ENCODE measurements at regions not wholly inside any gene's neighbourhood (a gene's known extent, or its start where the extent isn't known, plus 50 kb on each side); places are given as distances from the start of the nearest gene placed in this dataset.
"Not testable (repeated sequence)": the region's sequence is repeated elsewhere in the genome, so short reads cannot be mapped to it uniquely, and the experiment has no call there.

DNA sequence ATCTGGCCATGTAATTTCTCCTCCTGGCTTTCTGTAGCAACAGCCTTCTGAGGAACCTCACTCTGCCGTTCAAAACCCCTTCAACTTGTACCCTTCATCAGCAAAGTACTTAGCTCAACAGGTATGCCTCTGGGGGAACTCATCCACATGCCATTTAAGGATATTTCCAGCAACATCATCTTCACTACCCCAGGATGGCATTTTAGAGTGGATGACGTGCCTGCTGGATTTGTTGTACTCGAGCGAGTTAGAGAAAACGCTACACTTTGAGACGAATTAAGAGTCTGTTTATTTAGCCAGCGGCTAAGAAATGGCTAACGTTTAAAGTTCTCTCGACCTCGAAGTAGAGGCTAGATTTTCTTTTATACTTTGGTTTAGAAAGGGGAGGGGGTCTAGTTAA is 122.1 kb downstream of the UNC93B1 start:
- H3K9ac ChIP-seq (ENCODE audit: low read length); BruUV-seq (replicated peaks); H3K4me2 ChIP-seq (ENCODE audit: low read length); H2AFZ ChIP-seq (ENCODE audit: low read depth, low read length, poor library complexity, severe bottlenecking); H3K9me3 ChIP-seq (ENCODE audit: control insufficient read depth in 1 of 2, insufficient read depth in 1 of 2, low read depth in 1 of 2, low read length in 2 of 2); CTCF ChIA-PET; RAD21 ChIA-PET (ENCODE audit: low non-redundant PET in 1 of 2, low total read pairs in 2 of 2, uncharacterized antibody in 2 of 2, unreplicated experiment in 2 of 2); H3K36me3 ChIP-seq (ENCODE audit: control insufficient read depth in 1 of 2, insufficient read depth in 2 of 2, low read length in 2 of 2); ATAC-seq; POLR2A ChIA-PET; H3K9me2 ChIP-seq (ENCODE audit: insufficient read depth); H3K4me1 ChIP-seq (ENCODE audit: control insufficient read depth in 1 of 2, insufficient read depth in 2 of 2, low read length in 2 of 2); H3K79me2 ChIP-seq (ENCODE audit: insufficient read depth, low read length); intact Hi-C loops (cut with micrococcal nuclease); H3K27ac ChIP-seq (ENCODE audit: low read depth, low read length); H3K27me3 ChIP-seq (ENCODE audit: insufficient read depth, low read length); H3K4me3 ChIP-seq (replicated peaks in 1 of 2; ENCODE audit: low read depth in 1 of 2, low read length in 2 of 2); DNase-seq (ENCODE audit: low read depth, low spot score); H4K20me1 ChIP-seq (ENCODE audit: insufficient read depth): not testable (repeated sequence)

GRCh38 chr11:67880594-67881196 is 123.2 kb downstream of the UNC93B1 start:
- intact Hi-C loops (cut with micrococcal nuclease); H3K27ac ChIP-seq (ENCODE audit: low read depth, low read length); POLR2A ChIA-PET; H3K9ac ChIP-seq (ENCODE audit: low read length); H3K9me2 ChIP-seq (ENCODE audit: insufficient read depth); H3K4me3 ChIP-seq (replicated peaks in 1 of 2; ENCODE audit: low read depth in 1 of 2, low read length in 2 of 2); BruUV-seq (replicated peaks); ATAC-seq; H2AFZ ChIP-seq (ENCODE audit: low read depth, low read length, poor library complexity, severe bottlenecking); H3K4me2 ChIP-seq (ENCODE audit: low read length); H3K4me1 ChIP-seq (ENCODE audit: control insufficient read depth in 1 of 2, insufficient read depth in 2 of 2, low read length in 2 of 2); DNase-seq (ENCODE audit: low read depth, low spot score); H3K27me3 ChIP-seq (ENCODE audit: insufficient read depth, low read length); CTCF ChIA-PET; H3K9me3 ChIP-seq (ENCODE audit: control insufficient read depth in 1 of 2, insufficient read depth in 1 of 2, low read depth in 1 of 2, low read length in 2 of 2); H4K20me1 ChIP-seq (ENCODE audit: insufficient read depth); H3K79me2 ChIP-seq (ENCODE audit: insufficient read depth, low read length); RAD21 ChIA-PET (ENCODE audit: low non-redundant PET in 1 of 2, low total read pairs in 2 of 2, uncharacterized antibody in 2 of 2, unreplicated experiment in 2 of 2); H3K36me3 ChIP-seq (ENCODE audit: control insufficient read depth in 1 of 2, insufficient read depth in 2 of 2, low read length in 2 of 2): not testable (repeated sequence)

DNA sequence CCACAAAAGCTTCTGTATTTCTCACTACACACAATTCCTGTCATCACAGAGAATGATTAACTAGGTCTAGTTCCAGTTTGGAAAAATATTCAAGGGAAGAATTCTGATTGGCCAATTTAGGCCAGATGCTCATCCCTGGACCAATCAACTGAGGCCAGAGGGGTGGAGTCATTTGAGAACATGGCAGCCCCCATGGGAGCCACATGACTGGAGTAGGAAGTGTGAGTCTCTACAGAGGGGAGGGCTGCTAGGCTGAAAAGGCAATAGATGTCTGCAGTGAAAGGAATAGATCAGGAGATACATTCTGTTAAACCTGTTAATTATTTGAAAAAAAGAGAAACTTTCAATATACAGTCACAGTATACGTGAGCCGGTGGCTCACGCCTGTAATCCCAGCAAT is 125.2 kb downstream of the UNC93B1 start:
- H3K79me2 ChIP-seq (ENCODE audit: insufficient read depth, low read length); H2AFZ ChIP-seq (ENCODE audit: low read depth, low read length, poor library complexity, severe bottlenecking); POLR2A ChIA-PET; H4K20me1 ChIP-seq (ENCODE audit: insufficient read depth); RAD21 ChIA-PET (ENCODE audit: low non-redundant PET in 1 of 2, low total read pairs in 2 of 2, uncharacterized antibody in 2 of 2, unreplicated experiment in 2 of 2); H3K4me3 ChIP-seq (replicated peaks in 1 of 2; ENCODE audit: low read depth in 1 of 2, low read length in 2 of 2); H3K9me2 ChIP-seq (ENCODE audit: insufficient read depth); H3K9ac ChIP-seq (ENCODE audit: low read length); DNase-seq (ENCODE audit: low read depth, low spot score); H3K4me2 ChIP-seq (ENCODE audit: low read length); H3K27ac ChIP-seq (ENCODE audit: low read depth, low read length); H3K4me1 ChIP-seq (ENCODE audit: control insufficient read depth in 1 of 2, insufficient read depth in 2 of 2, low read length in 2 of 2); H3K36me3 ChIP-seq (ENCODE audit: control insufficient read depth in 1 of 2, insufficient read depth in 2 of 2, low read length in 2 of 2); H3K9me3 ChIP-seq (ENCODE audit: control insufficient read depth in 1 of 2, insufficient read depth in 1 of 2, low read depth in 1 of 2, low read length in 2 of 2); ATAC-seq; BruUV-seq (replicated peaks); intact Hi-C loops (cut with micrococcal nuclease); H3K27me3 ChIP-seq (ENCODE audit: insufficient read depth, low read length); CTCF ChIA-PET: not testable (repeated sequence)

GRCh38 chr11:67877316-67877715 is 126.6 kb downstream of the UNC93B1 start:
- DNase-seq (ENCODE audit: low read depth, low spot score); CTCF ChIA-PET; POLR2A ChIA-PET; H3K9me2 ChIP-seq (ENCODE audit: insufficient read depth); RAD21 ChIA-PET (ENCODE audit: low non-redundant PET in 1 of 2, low total read pairs in 2 of 2, uncharacterized antibody in 2 of 2, unreplicated experiment in 2 of 2); ATAC-seq; H3K36me3 ChIP-seq (ENCODE audit: control insufficient read depth in 1 of 2, insufficient read depth in 2 of 2, low read length in 2 of 2); H3K4me3 ChIP-seq (replicated peaks in 1 of 2; ENCODE audit: low read depth in 1 of 2, low read length in 2 of 2); H3K4me1 ChIP-seq (ENCODE audit: control insufficient read depth in 1 of 2, insufficient read depth in 2 of 2, low read length in 2 of 2); intact Hi-C loops (cut with micrococcal nuclease); BruUV-seq (replicated peaks); H4K20me1 ChIP-seq (ENCODE audit: insufficient read depth); H3K4me2 ChIP-seq (ENCODE audit: low read length); H3K9me3 ChIP-seq (ENCODE audit: control insufficient read depth in 1 of 2, insufficient read depth in 1 of 2, low read depth in 1 of 2, low read length in 2 of 2); H3K79me2 ChIP-seq (ENCODE audit: insufficient read depth, low read length); H3K27me3 ChIP-seq (ENCODE audit: insufficient read depth, low read length); H2AFZ ChIP-seq (ENCODE audit: low read depth, low read length, poor library complexity, severe bottlenecking); H3K9ac ChIP-seq (ENCODE audit: low read length); H3K27ac ChIP-seq (ENCODE audit: low read depth, low read length): not testable (repeated sequence)

GRCh38 chr11:67873223-67873622 is 130.7 kb downstream of the UNC93B1 start:
- H3K36me3 ChIP-seq (ENCODE audit: control insufficient read depth in 1 of 2, insufficient read depth in 2 of 2, low read length in 2 of 2); H3K4me2 ChIP-seq (ENCODE audit: low read length); H3K4me3 ChIP-seq (replicated peaks in 1 of 2; ENCODE audit: low read depth in 1 of 2, low read length in 2 of 2); H3K9me3 ChIP-seq (ENCODE audit: control insufficient read depth in 1 of 2, insufficient read depth in 1 of 2, low read depth in 1 of 2, low read length in 2 of 2); intact Hi-C loops (cut with micrococcal nuclease); DNase-seq (ENCODE audit: low read depth, low spot score); H2AFZ ChIP-seq (ENCODE audit: low read depth, low read length, poor library complexity, severe bottlenecking); H3K79me2 ChIP-seq (ENCODE audit: insufficient read depth, low read length); RAD21 ChIA-PET (ENCODE audit: low non-redundant PET in 1 of 2, low total read pairs in 2 of 2, uncharacterized antibody in 2 of 2, unreplicated experiment in 2 of 2); BruUV-seq (replicated peaks); H3K27me3 ChIP-seq (ENCODE audit: insufficient read depth, low read length); H3K9ac ChIP-seq (ENCODE audit: low read length); H3K4me1 ChIP-seq (ENCODE audit: control insufficient read depth in 1 of 2, insufficient read depth in 2 of 2, low read length in 2 of 2); CTCF ChIA-PET; H3K9me2 ChIP-seq (ENCODE audit: insufficient read depth); H3K27ac ChIP-seq (ENCODE audit: low read depth, low read length); H4K20me1 ChIP-seq (ENCODE audit: insufficient read depth); ATAC-seq; POLR2A ChIA-PET: not testable (repeated sequence)

All from HCT116 (cell line).